Ovary (tissue), 3 donors: ENCODE measurements at regions not wholly inside any gene's neighbourhood (a gene's known extent, or its start where the extent isn't known, plus 50 kb on each side); places are given as distances from the start of the nearest gene placed in this dataset.

Experiments used
- CTCF ChIP-seq, 3 donors: fragments of 450-650 bp in 2 of 3; fragments of 200-600 bp in 1 of 3; IDR thresholded peaks; one replicate each; pipeline versions ENCODE4 v1.5.1 to v1.8.0; 2016 to 2022; ENCODE audit warnings: antibody characterized with exemption in 3 of 3, mild to moderate bottlenecking in 1 of 3
- EP300 ChIP-seq: sonication (generic); formaldehyde crosslinking; IDR thresholded peaks from one replicate; pipeline ENCODE4 v1.6.1; 2017; ENCODE audit warnings: antibody characterized with exemption
- POLR2A ChIP-seq: fragments of 450-650 bp; IDR thresholded peaks from one replicate; pipeline ENCODE4 v1.6.1; 2017; ENCODE audit warnings: antibody characterized with exemption, mild to moderate bottlenecking, moderate library complexity
- donor health status: DM: no; HTN: no; CAD: no.

GRCh38 chr4:100070868-100071267 is 119.4 kb downstream of the DDIT4L start:
- TF ChIP-seq CTCF (IDR thresholded peaks at IDR 0.05) (no peak), POLR2A (no peak), EP300 (no peak)
